SK-N-MC (cell line): ENCODE measurements at regions not wholly inside any gene's neighbourhood (a gene's known extent, or its start where the extent isn't known, plus 50 kb on each side); places are given as distances from the start of the nearest gene placed in this dataset.

Experiments used
- EZH2 ChIP-seq: fragments of 200-600 bp; sonication (generic); IDR thresholded peaks from one replicate; pipeline ENCODE4 v1.6.1; 2017; ENCODE audit warnings: antibody characterized with exemption
- FOXP2 ChIP-seq: optimal IDR thresholded peaks from 2 replicates; pipeline ENCODE3; 2011; ENCODE audit warnings: mild to moderate bottlenecking, moderate library complexity; ENCODE audit not compliant: insufficient read depth; ENCODE audit errors: extremely low read length, control extremely low read depth
- POLR2AphosphoS5 ChIP-seq: IDR thresholded peaks from 2 replicates; pipeline ENCODE4 v1.6.1; 2012; ENCODE audit warnings: mild to moderate bottlenecking, low read depth, low read length, borderline replicate concordance

DNA sequence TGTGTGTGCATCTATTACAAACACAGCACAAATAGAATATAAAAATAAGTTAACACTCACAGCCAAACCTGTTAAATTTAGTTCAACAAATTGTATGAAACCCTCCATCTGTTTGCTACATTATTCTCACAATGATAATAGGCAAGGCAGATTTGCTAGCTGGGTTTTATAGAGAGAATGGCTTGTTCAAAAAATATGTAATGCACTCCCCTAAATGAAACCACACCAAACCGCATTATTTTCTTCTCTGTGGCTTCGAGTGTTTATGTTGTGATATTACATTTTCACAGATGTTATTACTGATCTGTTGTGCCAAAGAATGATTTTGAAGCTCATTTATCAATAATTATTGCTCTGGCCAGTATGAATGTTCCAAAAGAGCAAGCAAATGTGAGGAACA is 92.9 kb downstream of the SPATA31D1 start:
- no peak for TF ChIP-seq POLR2AphosphoS5
- no peak for TF ChIP-seq EZH2
- no peak for TF ChIP-seq FOXP2
